IMR-90 (cell line): ENCODE measurements at regions not wholly inside any gene's neighbourhood (a gene's known extent, or its start where the extent isn't known, plus 50 kb on each side); places are given as distances from the start of the nearest gene placed in this dataset.

Experiments
- CEBPB ChIP-seq: IDR thresholded peaks from 2 replicates; pipeline ENCODE4 v1.6.1; 2012; ENCODE audit warnings: low read depth, low read length, improper control_type of control experiment
- FOS ChIP-seq: fragments of 150-350 bp; IDR thresholded peaks from 2 replicates; pipeline ENCODE4 v1.6.1; 2016; ENCODE audit warnings: low read depth, low read length
- POLR2A ChIP-seq: IDR thresholded peaks from 2 replicates; pipeline ENCODE4 v1.6.1; 2012; ENCODE audit warnings: mild to moderate bottlenecking, low read depth, low read length
- SMC3 ChIP-seq: fragments of 150-350 bp; IDR thresholded peaks from 2 replicates; pipeline ENCODE4 v1.6.1; 2016; ENCODE audit warnings: low read depth, mild to moderate bottlenecking, antibody characterized with exemption, low read length, moderate library complexity
- TF ChIP-seq, protein P1 (sequence below): conservative IDR thresholded peaks from 2 replicates; pipeline ENCODE4 v1.5.1; 2012; ENCODE audit warnings: mild to moderate bottlenecking, low read depth, low read length, improper control_type of control experiment

DNA sequence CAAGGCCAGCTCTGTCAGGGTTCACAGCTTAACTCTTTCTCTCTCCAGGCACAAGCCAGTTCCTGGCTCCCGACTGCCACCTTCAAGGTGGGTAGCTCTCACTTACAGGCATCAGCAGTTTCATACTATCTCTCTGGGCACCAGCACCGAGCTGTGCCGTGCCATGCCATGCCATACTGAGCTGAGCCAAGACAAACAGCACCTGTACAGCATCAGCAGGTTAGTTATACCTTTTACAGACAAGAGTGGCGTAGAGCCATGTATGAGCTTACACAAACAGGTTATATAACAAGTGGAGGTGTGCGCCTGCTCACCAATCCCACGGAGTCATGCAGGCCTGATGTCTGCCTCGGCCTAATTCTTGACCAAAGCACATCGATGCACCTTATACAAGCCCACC lies 1098.7 kb downstream of the AACS start:
- TF ChIP-seq, protein P1, sequence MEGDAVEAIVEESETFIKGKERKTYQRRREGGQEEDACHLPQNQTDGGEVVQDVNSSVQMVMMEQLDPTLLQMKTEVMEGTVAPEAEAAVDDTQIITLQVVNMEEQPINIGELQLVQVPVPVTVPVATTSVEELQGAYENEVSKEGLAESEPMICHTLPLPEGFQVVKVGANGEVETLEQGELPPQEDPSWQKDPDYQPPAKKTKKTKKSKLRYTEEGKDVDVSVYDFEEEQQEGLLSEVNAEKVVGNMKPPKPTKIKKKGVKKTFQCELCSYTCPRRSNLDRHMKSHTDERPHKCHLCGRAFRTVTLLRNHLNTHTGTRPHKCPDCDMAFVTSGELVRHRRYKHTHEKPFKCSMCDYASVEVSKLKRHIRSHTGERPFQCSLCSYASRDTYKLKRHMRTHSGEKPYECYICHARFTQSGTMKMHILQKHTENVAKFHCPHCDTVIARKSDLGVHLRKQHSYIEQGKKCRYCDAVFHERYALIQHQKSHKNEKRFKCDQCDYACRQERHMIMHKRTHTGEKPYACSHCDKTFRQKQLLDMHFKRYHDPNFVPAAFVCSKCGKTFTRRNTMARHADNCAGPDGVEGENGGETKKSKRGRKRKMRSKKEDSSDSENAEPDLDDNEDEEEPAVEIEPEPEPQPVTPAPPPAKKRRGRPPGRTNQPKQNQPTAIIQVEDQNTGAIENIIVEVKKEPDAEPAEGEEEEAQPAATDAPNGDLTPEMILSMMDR, result no peak
- TF ChIP-seq SMC3 (no peak), CEBPB (no peak), FOS (no peak), POLR2A (no peak)
